ENCODE measurements at regions not wholly inside any gene's neighbourhood (a gene's known extent, or its start where the extent isn't known, plus 50 kb on each side); places are given as distances from the start of the nearest gene placed in this dataset.

DNA sequence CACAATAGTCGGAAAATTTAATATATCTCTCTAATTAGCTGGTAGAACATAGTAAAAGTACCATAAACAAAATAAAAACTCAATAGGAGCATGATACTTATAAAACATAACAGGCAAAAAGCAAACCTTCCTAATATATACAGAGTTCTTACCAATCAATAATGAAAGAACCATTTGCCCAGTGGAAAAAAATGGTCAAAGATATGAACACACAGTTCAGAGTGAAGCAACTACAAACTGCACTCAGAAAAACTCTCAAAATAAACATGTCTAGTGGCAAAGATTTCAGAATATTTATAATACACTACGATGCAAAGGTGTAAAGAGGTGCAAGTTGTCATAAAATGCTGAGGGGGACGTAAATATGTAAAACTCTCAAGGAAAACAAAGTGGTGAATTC lies 576.2 kb upstream of the CTNND2 start:
- TF ChIP-seq, protein P1, sequence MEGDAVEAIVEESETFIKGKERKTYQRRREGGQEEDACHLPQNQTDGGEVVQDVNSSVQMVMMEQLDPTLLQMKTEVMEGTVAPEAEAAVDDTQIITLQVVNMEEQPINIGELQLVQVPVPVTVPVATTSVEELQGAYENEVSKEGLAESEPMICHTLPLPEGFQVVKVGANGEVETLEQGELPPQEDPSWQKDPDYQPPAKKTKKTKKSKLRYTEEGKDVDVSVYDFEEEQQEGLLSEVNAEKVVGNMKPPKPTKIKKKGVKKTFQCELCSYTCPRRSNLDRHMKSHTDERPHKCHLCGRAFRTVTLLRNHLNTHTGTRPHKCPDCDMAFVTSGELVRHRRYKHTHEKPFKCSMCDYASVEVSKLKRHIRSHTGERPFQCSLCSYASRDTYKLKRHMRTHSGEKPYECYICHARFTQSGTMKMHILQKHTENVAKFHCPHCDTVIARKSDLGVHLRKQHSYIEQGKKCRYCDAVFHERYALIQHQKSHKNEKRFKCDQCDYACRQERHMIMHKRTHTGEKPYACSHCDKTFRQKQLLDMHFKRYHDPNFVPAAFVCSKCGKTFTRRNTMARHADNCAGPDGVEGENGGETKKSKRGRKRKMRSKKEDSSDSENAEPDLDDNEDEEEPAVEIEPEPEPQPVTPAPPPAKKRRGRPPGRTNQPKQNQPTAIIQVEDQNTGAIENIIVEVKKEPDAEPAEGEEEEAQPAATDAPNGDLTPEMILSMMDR (IDR thresholded peaks at IDR 0.05 in 8 of 11, conservative IDR thresholded peaks at IDR 0.05 in 3 of 11) = no peak
- TF ChIP-seq POLR2A (IDR thresholded peaks at IDR 0.05) = no peak
